ENCODE measurements at regions not wholly inside any gene's neighbourhood (a gene's known extent, or its start where the extent isn't known, plus 50 kb on each side); places are given as distances from the start of the nearest gene placed in this dataset.
"Not testable (repeated sequence)": the region's sequence is repeated elsewhere in the genome, so short reads cannot be mapped to it uniquely, and the experiment has no call there.

GRCh38 chr3:195669310-195669709, 51.5 kb upstream of the MUC20 start:
- DNase-seq: not testable (repeated sequence)

- not testable (repeated sequence) for DNase-seq
These were observed 52.5 kb upstream of the MUC20 start for GRCh38 chr3:195668131-195668766.

GRCh38 chr3:195665311-195665710, 55.5 kb upstream of the MUC20 start:
- DNase-seq: not testable (repeated sequence)

- not testable (repeated sequence) for DNase-seq
These were observed 56.6 kb upstream of the MUC20 start for GRCh38 chr3:195664131-195664530.

GRCh38 chr3:195659136-195659533, 61.6 kb upstream of the MUC20 start:
- DNase-seq: not testable (repeated sequence)

- not testable (repeated sequence) for DNase-seq
These were observed 62.2 kb upstream of the MUC20 start for GRCh38 chr3:195658381-195659135.

- DNase-seq: peak; percentile 85
These were observed 63.1 kb upstream of the MUC20 start for GRCh38 chr3:195657475-195658372.

- DNase-seq: not testable (repeated sequence)
These were observed 64.7 kb upstream of the MUC20 start for GRCh38 chr3:195656091-195656490.

- not testable (repeated sequence) for DNase-seq
These were observed 66.0 kb upstream of the MUC20 start for GRCh38 chr3:195654746-195655145.

GRCh38 chr3:195654138-195654537, 66.6 kb upstream of the MUC20 start:
- not testable (repeated sequence) for DNase-seq

GRCh38 chr3:195653641-195654040, 67.1 kb upstream of the MUC20 start:
- not testable (repeated sequence) for DNase-seq

- not testable (repeated sequence) for DNase-seq
These were observed 64.4 kb upstream of the APOD start for GRCh38 chr3:195647912-195648702.

- not testable (repeated sequence) for DNase-seq
These were observed 62.1 kb upstream of the APOD start for GRCh38 chr3:195645872-195646271.

GRCh38 chr3:195643245-195643644, 59.5 kb upstream of the APOD start:
- DNase-seq: not testable (repeated sequence)

GRCh38 chr3:195642311-195642710, 58.6 kb upstream of the APOD start:
- not testable (repeated sequence) for DNase-seq

- DNase-seq: not testable (repeated sequence)
These were observed 54.7 kb upstream of the APOD start for GRCh38 chr3:195638456-195638855.

- DNase-seq: not testable (repeated sequence)
These were observed 53.9 kb upstream of the APOD start for GRCh38 chr3:195637473-195638233.

- not testable (repeated sequence) for DNase-seq
These were observed 53.3 kb upstream of the APOD start for GRCh38 chr3:195637011-195637410.

GRCh38 chr3:195635898-195636685, 52.4 kb upstream of the APOD start:
- not testable (repeated sequence) for DNase-seq

- not testable (repeated sequence) for DNase-seq
These were observed 51.6 kb upstream of the APOD start for GRCh38 chr3:195635262-195635873.
